EH (cell line): ENCODE measurements at regions not wholly inside any gene's neighbourhood (a gene's known extent, or its start where the extent isn't known, plus 50 kb on each side); places are given as distances from the start of the nearest gene placed in this dataset.

ENCODE experiments used
- DNase-seq: peaks from one replicate; pipeline ENCODE4 v3.0.0-alpha.2; 2015; ENCODE audit warnings: low read depth

DNA sequence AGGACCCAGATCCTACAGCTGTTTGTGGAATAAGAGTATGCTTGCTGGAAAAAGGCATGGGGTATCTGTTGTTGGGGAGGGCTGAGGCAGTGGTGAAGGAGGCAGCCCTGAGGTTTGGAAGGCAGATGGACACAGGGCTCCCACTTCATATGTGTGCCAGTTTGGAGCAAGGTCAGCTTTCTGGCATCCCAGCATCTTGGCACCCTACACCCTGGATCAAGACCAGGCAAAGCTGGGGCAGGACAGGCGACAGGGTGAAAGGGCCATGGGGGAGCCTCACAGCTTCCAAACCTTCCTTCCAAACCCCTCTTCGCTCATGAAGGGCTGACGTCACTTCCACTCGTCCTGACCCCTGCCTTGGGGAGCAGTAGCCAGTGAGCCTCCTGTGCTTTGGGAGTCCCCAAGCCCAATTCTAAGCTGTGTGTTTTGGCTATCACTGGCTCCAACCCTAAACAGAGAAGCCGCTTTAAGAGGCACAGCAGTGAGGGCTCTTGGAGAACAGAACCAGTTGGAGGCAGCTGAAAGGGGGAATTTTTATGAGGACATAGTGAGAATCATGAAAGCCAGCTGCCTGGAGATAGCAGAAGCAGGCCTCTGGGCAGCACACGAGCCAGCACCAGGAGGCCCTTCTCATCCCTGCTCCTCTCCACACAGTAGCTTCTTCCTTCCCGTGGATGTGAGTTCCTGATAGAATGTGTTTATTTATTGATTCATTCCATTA, 448.6 kb upstream of the CDH4 start:
- DNase-seq: no peak

GRCh38 chr20:60804240-60804917, 447.7 kb upstream of the CDH4 start:
- no peak for DNase-seq

GRCh38 chr20:60804918-60805630, 447.0 kb upstream of the CDH4 start:
- no peak for DNase-seq

DNA sequence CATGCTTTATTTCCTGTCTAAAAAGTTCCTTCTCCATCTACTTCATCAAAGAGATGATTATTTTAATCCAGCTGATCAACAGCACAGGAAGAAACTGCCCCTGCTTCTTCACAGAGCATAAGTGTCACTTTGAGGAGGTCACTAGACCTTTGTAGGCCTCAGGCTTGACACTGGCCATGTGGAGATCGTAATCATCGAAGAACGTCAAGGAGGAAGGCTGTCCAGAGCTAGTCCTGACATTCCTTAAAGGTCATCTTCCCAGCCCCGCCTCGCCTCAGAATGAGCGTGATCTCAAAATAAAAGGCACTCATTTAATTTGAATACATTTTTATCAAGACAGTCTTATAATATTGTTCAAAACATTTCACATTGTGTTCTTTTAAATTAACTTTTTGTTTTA, 445.7 kb upstream of the CDH4 start:
- DNase-seq: no peak

- no peak for DNase-seq
Observed at GRCh38 chr20:60806824-60807223, 445.2 kb upstream of the CDH4 start.

DNA sequence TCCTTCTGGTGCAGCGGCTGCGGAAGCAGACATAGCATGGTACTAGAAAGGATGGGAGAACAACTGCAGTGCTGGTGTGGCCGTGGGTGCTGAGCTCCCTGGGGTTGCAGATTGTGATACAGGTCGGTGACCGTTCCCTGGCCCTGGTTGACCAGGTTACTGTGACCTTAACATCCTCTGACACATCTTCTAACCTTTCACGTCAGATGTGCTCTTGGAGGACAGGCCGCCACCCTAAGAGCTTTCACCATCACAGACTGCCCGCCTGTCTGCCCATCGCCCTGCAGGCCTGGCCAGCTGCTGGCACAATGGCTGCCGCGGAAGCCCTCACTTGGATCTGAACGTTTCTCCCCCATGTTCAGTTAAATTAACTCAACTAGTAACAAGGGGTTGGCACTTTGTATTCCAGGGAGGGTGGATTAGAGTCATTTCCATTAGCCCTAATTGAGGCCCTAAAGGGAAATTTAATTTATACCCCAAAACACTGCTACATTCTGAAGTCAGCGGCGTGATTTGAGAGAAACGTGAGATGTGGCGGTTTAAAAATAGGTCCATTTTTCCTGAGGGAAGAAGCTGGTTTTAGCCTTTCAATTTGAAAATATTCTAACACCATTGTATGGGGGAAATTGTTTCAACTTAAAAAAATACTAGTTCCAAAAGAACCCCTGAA, 443.9 kb upstream of the CDH4 start:
- DNase-seq: no peak

DNA sequence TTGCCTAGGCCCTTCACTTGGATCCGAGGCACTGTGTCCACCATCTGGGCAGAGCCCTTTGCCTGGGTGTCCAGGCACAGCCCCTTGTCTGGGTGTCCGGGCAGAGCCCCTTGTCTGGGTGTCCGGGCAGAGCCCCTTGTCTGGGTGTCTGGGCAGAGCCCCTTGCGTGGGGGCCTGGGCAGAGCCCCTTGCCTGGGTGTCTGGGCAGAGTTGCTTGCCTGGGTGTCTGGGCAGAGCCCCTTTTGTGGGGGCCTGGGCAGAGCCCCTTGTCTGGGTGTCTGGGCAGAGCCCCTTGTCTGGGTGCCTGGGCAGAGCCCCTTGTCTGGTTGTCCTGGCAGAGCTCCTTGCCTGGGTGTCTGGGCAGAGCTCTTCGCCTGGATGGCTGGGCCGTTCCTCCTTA, 443.4 kb upstream of the CDH4 start:
- DNase-seq: no peak

DNA sequence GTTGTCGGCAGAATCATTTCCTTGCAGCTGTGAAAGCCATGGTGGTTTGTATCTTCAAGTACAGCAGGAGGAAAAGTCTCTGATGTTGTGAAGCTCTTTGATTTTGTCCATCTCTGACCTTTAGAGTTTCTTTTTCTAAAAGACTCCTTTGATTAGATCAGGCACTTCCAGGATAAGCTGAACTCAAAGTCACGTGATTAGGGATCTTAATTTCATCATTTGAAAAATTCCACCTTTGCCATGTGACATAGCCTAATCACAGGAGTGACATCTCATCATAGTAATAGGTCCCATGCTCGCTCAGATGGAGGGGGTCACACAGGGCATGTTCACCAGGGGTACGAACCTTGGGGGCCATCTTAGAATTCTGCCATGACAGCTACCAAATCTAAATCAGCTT, 441.5 kb upstream of the CDH4 start:
- no peak for DNase-seq

DNA sequence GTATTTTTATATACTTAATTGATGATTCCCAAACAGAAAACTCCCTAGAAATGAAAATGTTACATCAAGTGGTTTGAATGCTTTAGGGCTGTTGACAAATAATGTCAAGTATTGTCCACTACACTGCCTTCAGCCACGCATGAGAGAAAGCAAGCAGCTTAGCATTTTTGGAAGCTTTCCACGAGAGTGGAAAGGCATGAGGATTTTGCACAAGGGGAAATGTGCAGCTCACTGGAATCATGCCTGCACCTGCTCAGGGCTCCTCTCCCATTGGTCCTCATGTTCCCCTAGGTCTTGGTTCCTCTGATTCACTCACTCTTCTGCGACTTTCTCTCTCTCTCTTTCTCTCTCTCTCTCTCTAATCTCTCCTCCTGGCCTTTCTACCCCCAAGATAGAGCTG, 439.5 kb upstream of the CDH4 start:
- no peak for DNase-seq

DNA sequence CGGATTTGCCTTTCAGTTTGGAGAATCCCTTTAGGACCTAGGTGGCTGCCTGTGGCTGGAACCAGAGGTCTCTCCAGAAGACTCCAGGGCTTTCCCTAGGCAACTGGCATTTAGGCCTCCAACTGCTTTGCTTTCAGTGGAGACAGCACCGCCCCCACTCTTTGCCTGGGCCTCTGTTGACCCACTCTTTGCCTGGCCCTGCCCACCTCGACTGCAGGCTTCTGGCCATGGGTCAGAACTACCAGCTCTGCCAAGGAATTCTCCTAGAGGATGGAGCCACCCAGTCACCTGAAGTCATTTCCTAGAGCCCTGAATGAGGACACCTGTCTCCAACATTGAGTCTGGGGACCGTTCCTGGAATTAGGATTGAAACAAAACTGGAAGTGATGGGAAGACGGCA, 439.0 kb upstream of the CDH4 start:
- DNase-seq: no peak

GRCh38 chr20:60815656-60816055, 436.4 kb upstream of the CDH4 start:
- DNase-seq: no peak

- no peak for DNase-seq
Observed at GRCh38 chr20:60816901-60817300, 435.2 kb upstream of the CDH4 start.

DNA sequence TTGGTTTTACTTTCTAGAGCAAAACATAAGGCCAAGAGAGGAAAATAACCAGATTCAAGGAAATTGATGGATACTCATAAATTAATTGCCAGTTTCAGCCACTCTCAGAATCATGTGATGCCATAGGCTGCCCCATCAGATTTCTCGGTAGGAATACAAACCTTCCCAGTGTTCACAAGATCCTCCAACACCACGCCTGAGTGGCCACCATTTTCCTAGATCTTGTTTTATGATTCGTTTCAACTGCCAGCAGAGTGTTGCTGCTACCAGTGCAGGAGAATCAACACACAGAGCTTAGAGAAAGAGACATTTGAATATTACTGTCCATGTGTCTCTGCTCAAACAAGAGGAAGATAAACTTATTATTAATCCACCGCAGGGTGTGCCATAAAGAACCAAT, 434.2 kb upstream of the CDH4 start:
- no peak for DNase-seq

DNA sequence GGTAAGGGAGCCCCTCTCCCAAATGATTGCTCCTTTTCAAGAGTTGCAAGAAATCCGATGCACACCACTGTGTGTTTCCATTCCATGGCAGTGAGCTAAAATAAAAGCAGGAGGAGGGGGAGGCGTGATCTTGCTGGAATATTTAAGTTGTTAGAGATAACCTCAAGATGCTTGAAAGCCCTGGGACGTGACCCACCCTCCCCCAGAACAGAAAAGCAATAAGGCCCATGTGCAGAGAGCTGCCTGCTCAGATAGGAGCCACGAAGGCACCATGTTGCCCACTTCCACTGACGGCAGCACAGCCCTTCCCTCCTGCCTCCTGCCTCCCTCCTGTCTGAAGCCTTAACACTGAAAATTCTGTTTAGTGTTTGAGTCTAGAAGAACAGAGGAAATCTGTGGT, 432.6 kb upstream of the CDH4 start:
- DNase-seq: no peak

DNA sequence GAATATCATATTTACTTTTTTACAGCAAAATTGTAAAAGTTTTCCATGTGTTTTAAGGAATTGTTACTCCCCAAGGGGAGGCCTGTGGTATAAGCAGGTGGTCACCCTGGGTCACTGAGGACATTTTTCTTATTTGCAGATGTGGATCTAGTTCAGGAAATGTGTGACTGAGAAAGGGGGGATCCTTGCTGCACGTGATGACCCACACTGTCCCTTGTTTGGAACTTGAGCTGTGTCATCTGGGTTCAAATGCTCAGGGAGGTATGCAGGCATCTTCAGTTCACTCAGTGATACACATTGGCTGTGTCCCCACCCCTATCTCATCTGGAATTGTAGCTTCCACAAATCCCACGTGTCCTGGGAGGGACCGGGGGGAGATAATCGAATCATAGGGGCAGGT, 431.9 kb upstream of the CDH4 start:
- no peak for DNase-seq

- no peak for DNase-seq
Observed at GRCh38 chr20:60820918-60821317, 431.1 kb upstream of the CDH4 start.

GRCh38 chr20:60822699-60823607, 429.1 kb upstream of the CDH4 start:
- no peak for DNase-seq

- no peak for DNase-seq
Observed at GRCh38 chr20:60835876-60836275, 416.2 kb upstream of the CDH4 start.

- DNase-seq: no peak
Observed at GRCh38 chr20:60837173-60837770, 414.8 kb upstream of the CDH4 start.

- no peak for DNase-seq
Observed at GRCh38 chr20:60838297-60838696, 413.8 kb upstream of the CDH4 start.

DNA sequence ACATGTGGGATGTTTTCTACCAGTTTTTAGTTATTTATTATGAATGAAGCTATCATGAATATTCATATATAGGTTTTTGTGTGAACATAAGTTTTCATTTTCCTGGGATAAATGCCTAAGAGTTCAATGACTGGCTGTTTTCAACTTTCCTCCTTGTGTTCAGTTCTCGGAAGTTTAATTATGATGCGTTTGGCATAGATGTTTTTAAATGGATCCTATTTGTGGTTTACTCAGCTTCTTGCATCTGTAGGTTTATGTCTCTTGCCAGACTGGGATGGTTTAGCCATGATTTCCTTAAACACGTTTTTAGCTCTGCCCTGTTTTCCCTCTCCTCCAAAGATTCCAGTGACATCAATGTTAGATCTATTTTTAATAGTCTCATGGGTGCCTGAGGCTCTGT, 411.1 kb upstream of the CDH4 start:
- no peak for DNase-seq
